Right cardiac atrium (tissue), 5 donors: ENCODE measurements at regions not wholly inside any gene's neighbourhood (a gene's known extent, or its start where the extent isn't known, plus 50 kb on each side); places are given as distances from the start of the nearest gene placed in this dataset.

Experiments used
- ATAC-seq, 2 donors: fragments of 200-7000 bp; cut with Tn5 transposase; one replicate each; pipeline versions ENCODE4 v1.8.0 to v1.9.1; 2020; ENCODE audit warnings: moderate library complexity in 2 of 2, mild to moderate bottlenecking in 1 of 2
- DNase-seq, 3 donors: peaks; one replicate each; pipeline ENCODE4 v3.0.0-alpha.2; 2020
- H3K27ac ChIP-seq: one replicate; pipeline ENCODE4 v1.5.1; 2013; ENCODE audit warnings: mild to moderate bottlenecking, low read length, control low read depth, moderate library complexity
- H3K27me3 ChIP-seq: one replicate; pipeline ENCODE4 v1.6.1; 2013; ENCODE audit not compliant: control insufficient read depth, insufficient read depth
- H3K4me1 ChIP-seq: one replicate; pipeline ENCODE4 v1.6.1; 2013; ENCODE audit warnings: low read length; ENCODE audit not compliant: control insufficient read depth, insufficient read depth
- H3K4me3 ChIP-seq: one replicate; pipeline ENCODE4 v1.5.1; 2013; ENCODE audit warnings: low read length, control low read depth
- H3K9me3 ChIP-seq: one replicate; pipeline ENCODE4 v1.6.1; 2013; ENCODE audit warnings: low read length; ENCODE audit not compliant: control insufficient read depth
- WGBS: extraction: QIAGEN DNeasy Blood & Tissue Kit; methylation state at CpG from one replicate; pipeline ENCODE4 v1.1.7; 2013; 5-methylcytosine and 5-hydroxymethylcytosine counted together
- intact Hi-C, 4 donors: fragments of 100-400 bp; cut with DNase I; formaldehyde crosslinking; loops; one replicate each; pipeline versions ENCODE4 v1.11.0 to v1.14.0; 2022 to 2023
- donor health status: healthy with polysubstance abuse.
- donor health status: DM: no; HTN: yes; CAD: no.
- donor health status: DM: no; HTN: no; CAD: no.
- donor health status: DM: no; HTN: yes; CAD: no; lungs with severe emphysema.
- donor health status: DM: yes; HTN: yes; CAD: no.

- no peaks in the 10 kb centered on the region for H3K9me3 ChIP-seq
- intact Hi-C loops: no loop called here
- whole genome bisulfite sequencing: 75% methylated on average over 4 of the region's 4 CpGs
- no peak overlapping the region for H3K4me3 ChIP-seq
- DNase-seq (no peak), ATAC-seq (peak in 1 of 2 donors; percentile 16)
- no peaks in the 10 kb centered on the region for H3K27me3 ChIP-seq
- H3K4me1 ChIP-seq: peaks cover 2% of the 10 kb centered on the region
- no peak overlapping the region for H3K27ac ChIP-seq
These were observed 84.2 kb upstream of the S1PR1 start for GRCh38 chr1:101152633-101153032.

GRCh38 chr1:101151286-101151685, 85.5 kb upstream of the S1PR1 start:
- Histone ChIP-seq H3K4me3 (no peak overlapping the region), H3K27ac (no peak overlapping the region), H3K9me3 (no peaks in the 10 kb centered on the region), H3K4me1 (peaks cover 4% of the 10 kb centered on the region), H3K27me3 (no peaks in the 10 kb centered on the region)
- DNase-seq (no peak), ATAC-seq (no peak)
- intact Hi-C loops: no loop called here
- WGBS: 87% methylated on average over 2 of the region's 2 CpGs

- intact Hi-C loops: no loop called here
- H3K27ac ChIP-seq: no peak overlapping the region
- ATAC-seq: no peak
- no peaks in the 10 kb centered on the region for H3K27me3 ChIP-seq
- 56% methylated on average over 5 of the region's 5 CpGs for WGBS
- no peak overlapping the region for H3K4me3 ChIP-seq
- H3K4me1 ChIP-seq: peaks cover 4% of the 10 kb centered on the region
- DNase-seq: no peak
- H3K9me3 ChIP-seq: no peaks in the 10 kb centered on the region
These were observed 86.1 kb upstream of the S1PR1 start for GRCh38 chr1:101150670-101151069.

GRCh38 chr1:101150266-101150665, 86.6 kb upstream of the S1PR1 start:
- H3K4me3 ChIP-seq: no peak overlapping the region
- H3K9me3 ChIP-seq: no peaks in the 10 kb centered on the region
- intact Hi-C loops: no loop called here
- no peaks in the 10 kb centered on the region for H3K27me3 ChIP-seq
- no peak overlapping the region for H3K27ac ChIP-seq
- ATAC-seq (peak; percentile 52 to 65), DNase-seq (no peak)
- WGBS: 42% methylated on average over 4 of the region's 4 CpGs
- peaks cover 4% of the 10 kb centered on the region for H3K4me1 ChIP-seq

- 12% methylated on average over 3 of the region's 3 CpGs for WGBS
- ATAC-seq (peak; percentile 82 to 88), DNase-seq (peak; percentile 38 to 79 (median 58))
- intact Hi-C loops: no loop called here
- Histone ChIP-seq H3K9me3 (no peaks in the 10 kb centered on the region), H3K4me3 (no peak overlapping the region), H3K4me1 (peaks cover 4% of the 10 kb centered on the region), H3K27ac (no peak overlapping the region), H3K27me3 (no peaks in the 10 kb centered on the region)
These were observed 87.8 kb upstream of the S1PR1 start for GRCh38 chr1:101148980-101149379.

- intact Hi-C loops: no loop called here
- Histone ChIP-seq H3K9me3 (no peaks in the 10 kb centered on the region), H3K27ac (no peak overlapping the region), H3K4me3 (no peak overlapping the region), H3K27me3 (no peaks in the 10 kb centered on the region), H3K4me1 (peaks cover 2% of the 10 kb centered on the region)
- DNase-seq: peak in 2 of 3 donors; percentile 10 to 48
- WGBS: 66% methylated on average over 3 of the region's 3 CpGs
- peak in 1 of 2 donors; percentile 35 for ATAC-seq
These were observed 89.4 kb upstream of the S1PR1 start for GRCh38 chr1:101147381-101147780.

- Histone ChIP-seq H3K4me1 (peaks cover 2% of the 10 kb centered on the region), H3K27ac (no peak overlapping the region), H3K4me3 (no peak overlapping the region), H3K27me3 (no peaks in the 10 kb centered on the region), H3K9me3 (no peaks in the 10 kb centered on the region)
- intact Hi-C loops: no loop called here
- DNase-seq (no peak), ATAC-seq (no peak)
These were observed 91.4 kb upstream of the S1PR1 start for GRCh38 chr1:101145449-101145820.

- no peak overlapping the region for H3K27ac ChIP-seq
- 81% methylated on average over 5 of the region's 5 CpGs for WGBS
- no peaks in the 10 kb centered on the region for H3K27me3 ChIP-seq
- intact Hi-C loops: no loop called here
- H3K9me3 ChIP-seq: no peaks in the 10 kb centered on the region
- H3K4me3 ChIP-seq: no peak overlapping the region
- peaks cover 2% of the 10 kb centered on the region for H3K4me1 ChIP-seq
- DNase-seq: no peak
- no peak for ATAC-seq
These were observed 92.0 kb upstream of the S1PR1 start for GRCh38 chr1:101144671-101145448.

GRCh38 chr1:101142244-101142643, 94.6 kb upstream of the S1PR1 start:
- Histone ChIP-seq H3K9me3 (no peaks in the 10 kb centered on the region), H3K27me3 (no peaks in the 10 kb centered on the region), H3K27ac (no peak overlapping the region), H3K4me1 (no peaks in the 10 kb centered on the region), H3K4me3 (no peak overlapping the region)
- ATAC-seq: no peak
- whole genome bisulfite sequencing: 43% methylated on average over 1 of the region's 1 CpG
- intact Hi-C loops: no loop called here
- no peak for DNase-seq

- Histone ChIP-seq H3K27ac (no peak overlapping the region), H3K9me3 (no peaks in the 10 kb centered on the region), H3K4me3 (no peak overlapping the region), H3K4me1 (peaks cover under 1% of the 10 kb centered on the region), H3K27me3 (no peaks in the 10 kb centered on the region)
- intact Hi-C loops: no loop called here
- DNase-seq (no peak), ATAC-seq (no peak)
- WGBS: 96% methylated on average over 2 of the region's 2 CpGs
These were observed 95.4 kb upstream of the S1PR1 start for GRCh38 chr1:101141376-101141775.

- H3K27ac ChIP-seq: no peak overlapping the region
- intact Hi-C loops: loop anchor here (5.0 to 10.0 kb wide), 4 partner anchors 95 to 147 kb away; partner anchors contain the start of gene S1PR1 (in 3 of the 4)
- WGBS: 86% methylated on average over 2 of the region's 2 CpGs
These were observed 96.7 kb upstream of the S1PR1 start for GRCh38 chr1:101139821-101140718.

More at GRCh38 chr1:101139821-101140718, 96.7 kb upstream of the S1PR1 start:
- DNase-seq (no peak), ATAC-seq (no peak)
- Histone ChIP-seq H3K27me3 (no peaks in the 10 kb centered on the region), H3K4me3 (no peak overlapping the region), H3K9me3 (no peaks in the 10 kb centered on the region), H3K4me1 (peaks cover 2% of the 10 kb centered on the region)
